HG02678 (cell line): ENCODE measurements at regions not wholly inside any gene's neighbourhood (a gene's known extent, or its start where the extent isn't known, plus 50 kb on each side); places are given as distances from the start of the nearest gene placed in this dataset.
"Not testable (repeated sequence)": the region's sequence is repeated elsewhere in the genome, so short reads cannot be mapped to it uniquely, and the experiment has no call there.

ENCODE experiments used
- ATAC-seq: cut with Tn5 transposase; IDR thresholded peaks from one replicate; pipeline ENCODE4 v1.9.1; 2021; ENCODE audit warnings: mild to moderate bottlenecking, moderate library complexity; ENCODE audit not compliant: unreplicated experiment

DNA sequence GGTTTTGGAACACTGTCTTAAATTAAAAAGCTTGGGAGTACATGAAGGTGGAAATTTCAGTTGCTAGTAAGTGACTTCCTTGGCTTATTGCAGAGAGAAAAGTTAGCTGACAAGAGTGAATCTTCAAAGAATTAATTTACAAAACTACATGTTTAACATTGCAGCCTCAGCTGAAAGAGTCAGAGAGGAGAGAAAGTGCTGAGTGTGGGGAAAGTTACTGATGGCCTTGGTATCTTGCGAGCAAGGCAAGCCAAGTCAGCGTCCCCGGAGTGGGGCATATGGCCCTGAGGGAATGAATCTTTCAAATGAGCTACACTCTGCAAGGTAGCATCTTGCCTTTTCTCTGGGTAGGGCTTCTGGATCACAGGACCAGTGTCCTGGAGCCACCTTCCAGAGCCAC is 131.3 kb downstream of the LPIN1 start:
- no peak for ATAC-seq

DNA sequence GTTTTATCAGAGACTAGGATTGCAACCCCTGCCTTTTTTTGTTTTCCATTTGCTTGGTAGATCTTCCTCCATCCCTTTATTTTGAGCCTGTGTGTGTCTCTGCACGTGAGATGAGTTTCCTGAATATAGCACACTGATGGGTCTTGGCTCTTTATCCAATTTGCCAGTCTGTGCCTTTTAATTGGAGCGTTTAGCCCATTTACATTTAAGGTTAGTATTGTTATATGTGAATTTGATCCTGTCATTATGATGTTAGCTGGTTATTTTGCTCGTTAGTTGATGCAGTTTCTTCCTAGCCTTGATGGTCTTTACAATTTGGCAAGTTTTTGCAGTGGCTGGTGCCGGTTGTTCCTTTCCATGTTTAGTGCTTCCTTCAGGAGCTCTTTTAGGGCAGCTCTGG is 138.8 kb downstream of the LPIN1 start:
- ATAC-seq, result not testable (repeated sequence)

DNA sequence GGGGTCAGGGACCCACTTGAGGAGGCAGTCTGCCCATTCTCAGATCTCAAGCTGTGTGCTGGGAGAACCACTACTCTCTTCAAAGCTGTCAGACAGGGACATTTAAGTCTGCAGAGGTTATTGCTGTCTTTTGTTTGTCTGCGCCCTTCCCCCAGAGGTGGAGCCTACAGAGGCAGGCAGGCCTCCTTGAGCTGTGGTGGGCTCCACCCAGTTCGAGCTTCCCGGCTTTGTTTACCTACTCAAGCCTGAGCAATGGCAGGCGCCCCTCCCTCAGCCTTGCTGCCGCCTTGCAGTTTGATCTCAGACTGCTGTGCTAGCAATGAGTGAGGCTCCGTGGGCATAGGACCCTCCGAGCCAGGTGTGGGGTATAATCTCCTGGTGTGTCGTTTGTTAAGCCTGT is 140.5 kb downstream of the LPIN1 start:
- not testable (repeated sequence) for ATAC-seq

DNA sequence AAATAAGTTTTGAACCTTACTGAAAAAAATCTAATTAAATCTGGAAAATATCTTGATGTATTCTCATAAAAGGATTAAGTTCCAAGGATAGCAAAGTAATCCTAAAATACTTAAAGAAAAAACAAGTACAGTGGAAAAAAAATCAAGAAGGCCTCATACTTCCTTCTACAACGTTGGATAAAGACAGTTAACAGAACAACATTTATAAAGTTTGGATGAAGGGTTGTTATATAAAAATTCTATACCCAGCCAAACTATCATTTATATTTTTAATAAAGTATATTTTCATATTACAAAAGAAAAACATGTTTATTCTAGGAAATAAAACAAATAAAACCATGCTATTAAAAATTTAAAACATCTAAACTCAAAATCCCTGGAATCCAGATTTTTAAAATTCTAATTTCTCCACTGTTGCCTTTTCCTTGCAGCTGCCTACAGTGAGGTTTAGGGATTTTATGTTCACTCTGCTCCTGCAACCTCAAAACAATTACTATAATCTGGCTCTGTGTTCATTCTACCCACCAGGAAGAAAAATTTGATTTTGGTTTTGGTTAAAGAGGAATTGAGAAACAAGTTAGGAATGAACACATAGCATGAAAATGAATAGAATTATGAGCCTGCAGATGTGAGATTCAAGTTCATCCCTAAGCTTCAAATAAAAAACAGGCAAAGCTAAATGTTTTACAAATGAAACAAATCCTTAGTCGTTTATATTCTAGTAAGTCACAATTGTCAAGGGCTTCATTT is 142.8 kb downstream of the LPIN1 start:
- no peak for ATAC-seq

DNA sequence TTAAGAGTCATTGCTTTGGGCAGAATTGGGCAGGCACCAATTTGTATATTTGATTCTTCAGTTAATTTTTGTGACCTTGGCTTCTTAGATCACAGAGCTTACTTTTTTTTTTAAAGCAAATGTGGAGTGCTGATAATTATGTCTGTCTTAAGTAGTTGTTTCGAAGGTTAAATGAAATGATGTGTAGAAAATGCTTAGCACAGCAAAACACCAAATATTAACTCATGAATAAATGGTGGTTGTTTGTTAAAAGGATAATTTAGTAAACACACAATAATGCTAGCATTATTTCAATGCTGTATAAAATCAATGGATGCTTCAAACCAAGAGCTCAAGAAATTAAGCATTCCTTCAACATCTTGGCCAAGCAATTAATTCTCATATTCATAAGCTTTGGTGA is 143.4 kb downstream of the LPIN1 start:
- no peak for ATAC-seq

DNA sequence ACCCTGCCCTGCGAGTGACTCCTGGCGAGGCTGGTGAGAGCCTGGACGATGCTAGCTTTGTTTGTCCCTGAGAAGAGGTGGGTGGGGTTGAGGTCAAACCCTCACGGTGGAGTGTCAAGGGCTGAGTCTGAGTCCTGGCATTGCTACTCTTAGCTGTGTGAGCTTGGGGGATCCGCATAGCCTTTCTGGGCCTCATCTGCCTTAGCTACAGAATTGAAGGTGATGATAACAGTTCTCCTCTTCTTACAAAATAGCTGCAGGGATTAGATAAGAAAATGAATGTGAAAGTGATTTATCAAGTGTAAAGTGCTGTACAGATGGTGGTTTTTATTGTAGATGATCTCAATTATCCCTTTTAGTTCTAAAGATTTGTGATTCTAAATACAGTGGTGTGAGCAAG is 144.6 kb downstream of the LPIN1 start:
- ATAC-seq, result no peak

DNA sequence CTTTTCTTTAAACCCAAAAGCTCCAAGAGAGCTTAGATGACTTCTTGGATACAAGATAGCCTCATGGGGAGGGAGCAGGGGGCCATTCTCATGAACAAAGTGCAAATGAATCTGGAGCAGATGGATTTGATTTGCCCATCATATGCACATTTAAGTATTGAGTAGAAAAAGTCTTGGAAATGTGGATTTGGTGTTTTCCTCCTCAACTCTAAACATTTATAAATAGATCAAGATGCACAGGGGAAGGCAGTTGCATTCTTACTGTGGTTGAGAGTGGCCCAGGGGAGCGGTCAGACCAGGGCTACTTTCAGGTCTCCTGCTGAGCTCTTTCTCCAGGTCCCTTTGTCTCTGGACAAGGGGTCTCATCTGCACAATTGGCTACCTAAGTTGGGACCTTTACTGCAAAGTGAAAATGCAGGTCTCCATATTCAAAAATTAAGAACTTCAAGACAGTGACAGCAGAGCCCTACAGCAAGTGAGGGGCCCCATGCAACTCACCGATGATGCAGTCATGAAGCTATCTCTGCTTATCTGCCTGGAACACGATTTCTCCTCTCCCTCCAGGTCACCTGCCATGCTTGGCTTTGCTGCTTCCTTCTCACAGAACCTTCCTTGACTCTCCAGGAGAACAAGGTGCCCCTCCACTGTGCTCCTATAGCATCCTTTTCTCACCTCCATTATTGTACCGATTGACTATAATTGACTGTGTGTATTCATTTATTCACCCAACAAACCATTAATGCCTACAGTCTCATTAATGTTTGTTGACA is 145.4 kb downstream of the LPIN1 start:
- ATAC-seq, result no peak

DNA sequence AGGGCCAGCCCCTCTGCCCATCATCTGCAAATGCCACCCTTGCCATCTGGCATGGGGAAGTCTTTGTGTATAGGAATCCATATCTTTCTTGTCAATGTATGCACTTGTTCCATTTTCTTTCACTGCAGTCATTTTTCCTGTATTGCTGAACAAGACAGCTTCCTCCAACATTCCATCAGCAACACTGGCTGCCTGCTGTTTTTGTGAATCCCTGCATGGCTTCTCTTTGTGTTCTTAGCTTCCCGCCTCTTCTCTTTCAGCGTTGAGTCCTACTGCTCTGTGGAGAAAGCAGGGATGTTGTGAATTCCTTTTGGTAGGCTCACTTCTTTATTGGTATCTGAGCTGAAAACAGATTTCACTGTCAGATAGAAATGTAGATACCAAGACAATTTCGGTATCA is 150.0 kb downstream of the LPIN1 start:
- no peak for ATAC-seq

DNA sequence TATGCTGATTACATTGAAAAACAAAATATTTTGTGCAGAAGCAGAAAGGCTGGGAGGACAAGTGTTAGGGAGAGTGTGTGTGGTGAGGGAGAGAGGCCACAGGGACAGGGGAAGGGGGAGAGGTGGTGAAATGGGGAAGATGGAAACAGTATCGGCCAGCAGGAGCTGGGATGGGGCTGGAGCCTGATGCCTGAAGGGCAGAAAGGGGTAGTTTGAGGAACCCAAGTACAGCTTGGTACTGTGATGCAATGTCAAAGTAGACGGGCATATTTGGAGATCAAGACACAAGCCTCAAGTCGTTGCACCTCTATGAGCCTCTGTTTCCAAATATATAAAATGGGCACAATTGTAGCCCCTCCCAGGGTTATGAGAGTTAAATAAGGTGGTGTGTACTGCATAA is 152.1 kb downstream of the LPIN1 start:
- ATAC-seq, result no peak

DNA sequence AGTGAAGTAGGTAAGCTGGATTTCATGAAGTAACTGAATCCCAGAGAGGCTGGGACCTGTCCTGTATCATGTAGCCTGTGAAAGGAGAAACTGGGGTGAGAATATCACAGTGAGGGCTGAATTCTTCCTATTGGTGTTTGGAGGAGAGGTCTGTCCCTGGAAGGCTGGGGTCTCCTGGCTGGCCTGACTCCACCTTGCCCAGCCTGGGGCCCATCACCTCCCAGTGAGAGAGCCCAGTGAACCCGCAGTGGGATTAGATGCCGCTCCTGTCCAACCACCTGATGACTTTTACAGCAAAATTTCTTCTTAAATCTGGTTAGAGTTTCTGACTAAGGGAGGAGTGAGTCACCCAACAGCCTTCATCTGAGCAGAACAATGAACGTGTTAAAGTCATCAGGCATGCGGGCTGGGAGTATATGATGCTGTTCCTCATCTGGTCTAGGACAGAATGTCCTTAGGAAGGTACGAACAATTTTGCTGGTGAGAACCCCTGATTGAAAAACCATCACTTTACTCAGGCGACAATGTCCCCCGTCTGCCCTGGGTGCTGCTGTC is 152.9 kb downstream of the LPIN1 start:
- no peak for ATAC-seq

DNA sequence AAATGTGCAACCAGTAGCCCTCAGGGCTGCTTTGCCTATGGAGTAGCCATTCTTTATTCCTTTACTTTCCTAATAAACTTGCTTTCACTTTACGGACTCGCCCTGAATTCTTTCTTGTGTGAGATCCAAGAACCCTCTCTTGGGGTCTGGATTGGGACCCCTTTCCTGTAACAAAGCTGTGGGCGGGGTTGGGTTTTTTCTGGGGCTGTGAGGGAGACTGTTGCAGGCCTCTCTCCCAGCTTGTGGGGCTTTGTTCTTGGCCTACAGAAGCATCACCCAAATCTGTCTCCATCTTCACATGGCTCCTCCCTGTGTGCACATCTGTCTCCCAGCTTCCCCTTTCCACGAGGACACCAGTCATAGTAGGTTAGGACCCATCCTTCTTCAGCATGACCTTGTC is 154.5 kb downstream of the LPIN1 start:
- not testable (repeated sequence) for ATAC-seq

DNA sequence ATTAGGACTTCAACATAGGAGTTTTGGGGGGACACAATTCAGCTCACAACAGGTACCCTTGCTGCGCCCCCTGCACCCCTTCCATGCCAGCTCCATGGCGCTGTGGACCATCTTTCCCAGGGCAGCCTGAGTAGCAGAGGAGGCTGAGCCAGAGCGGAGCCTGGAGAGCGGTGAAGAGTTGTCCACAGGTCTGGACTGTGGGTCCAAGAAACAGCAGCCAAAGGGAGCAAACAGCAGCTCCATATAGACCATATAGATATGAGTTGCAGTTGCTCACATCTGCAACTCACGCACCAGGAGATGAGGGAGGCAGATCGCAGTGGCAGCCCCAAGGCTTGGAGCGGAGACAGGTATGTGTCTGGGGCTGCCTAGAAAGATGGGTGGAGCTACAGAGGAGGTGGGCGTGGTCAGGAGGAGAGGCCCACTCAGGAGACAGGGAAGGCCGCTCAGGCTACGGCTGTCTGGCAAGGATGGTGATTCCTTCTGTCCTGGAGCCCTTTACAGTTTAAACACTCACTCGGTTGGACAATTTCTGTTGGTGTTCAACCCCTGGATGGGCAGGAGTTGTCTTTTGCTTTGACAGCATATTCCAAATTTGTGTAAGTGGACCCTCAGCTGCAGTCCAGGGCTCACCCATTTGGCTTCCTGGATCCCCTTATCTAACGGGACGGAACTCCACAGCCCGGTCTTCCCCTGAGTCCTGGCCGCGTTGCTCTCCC is 155.1 kb downstream of the LPIN1 start:
- ATAC-seq, result no peak

DNA sequence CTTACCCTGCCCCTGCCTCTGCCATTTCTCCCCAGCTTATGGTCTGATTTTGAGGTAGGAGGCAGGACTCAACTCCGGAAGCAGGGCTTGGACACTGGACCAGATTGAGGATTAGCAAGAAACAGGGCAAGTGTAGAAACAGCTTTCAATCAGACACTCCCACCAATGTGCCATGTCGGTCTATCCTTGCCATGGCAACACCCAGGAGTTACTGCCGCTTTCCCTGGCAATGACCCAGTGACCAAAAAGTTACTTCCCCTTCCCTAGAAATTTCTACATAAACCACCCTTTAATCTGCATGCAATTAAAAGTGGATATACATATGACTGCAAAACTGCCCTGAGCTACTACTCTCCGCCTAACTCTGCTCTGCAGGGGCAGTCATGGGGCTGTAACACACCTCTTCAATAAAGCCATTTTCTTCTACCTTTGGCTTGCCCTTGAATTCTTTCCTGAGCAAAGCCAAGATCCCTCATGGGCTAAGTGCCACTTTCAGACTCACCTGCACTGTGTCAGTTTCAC is 156.7 kb downstream of the LPIN1 start:
- no peak for ATAC-seq

DNA sequence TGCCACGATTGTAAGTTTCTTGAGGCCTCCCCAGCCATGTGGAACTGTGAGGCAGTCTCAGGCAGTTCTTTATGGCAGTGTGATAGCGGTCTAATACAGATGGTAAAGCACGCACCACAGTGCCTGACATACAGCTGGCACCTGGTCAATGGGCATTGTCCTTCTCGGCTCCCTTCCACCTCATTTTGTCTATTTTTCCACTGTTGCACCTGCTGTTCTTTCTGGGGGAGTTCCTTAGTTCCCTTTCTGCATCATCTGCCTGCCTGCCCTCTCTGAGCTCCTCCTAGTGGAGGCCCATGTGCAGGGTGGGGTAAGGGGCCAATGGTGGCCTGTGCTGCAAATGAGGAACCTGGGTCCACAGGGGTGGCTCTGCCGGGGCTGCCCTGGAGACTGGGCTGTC is 157.6 kb downstream of the LPIN1 start:
- ATAC-seq, result no peak

DNA sequence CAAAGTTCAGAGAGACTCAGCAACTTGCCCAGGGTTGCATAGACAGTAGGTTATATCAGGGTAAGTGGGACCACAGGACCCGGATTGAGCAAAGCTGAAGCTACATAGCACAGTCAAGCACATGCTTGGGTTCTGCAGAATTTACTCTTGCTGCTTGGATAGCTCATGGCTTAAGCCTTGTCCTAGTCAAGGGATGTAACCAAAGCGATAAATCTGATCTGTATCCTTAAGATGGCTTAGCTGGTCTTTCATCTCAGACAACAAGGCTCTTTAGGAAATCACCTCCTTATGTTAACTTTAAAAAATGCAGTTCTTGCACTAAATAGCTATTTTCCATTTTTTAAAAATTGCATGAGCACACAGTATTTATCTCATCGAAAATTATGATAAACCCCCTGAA is 158.5 kb downstream of the LPIN1 start:
- ATAC-seq, result no peak

DNA sequence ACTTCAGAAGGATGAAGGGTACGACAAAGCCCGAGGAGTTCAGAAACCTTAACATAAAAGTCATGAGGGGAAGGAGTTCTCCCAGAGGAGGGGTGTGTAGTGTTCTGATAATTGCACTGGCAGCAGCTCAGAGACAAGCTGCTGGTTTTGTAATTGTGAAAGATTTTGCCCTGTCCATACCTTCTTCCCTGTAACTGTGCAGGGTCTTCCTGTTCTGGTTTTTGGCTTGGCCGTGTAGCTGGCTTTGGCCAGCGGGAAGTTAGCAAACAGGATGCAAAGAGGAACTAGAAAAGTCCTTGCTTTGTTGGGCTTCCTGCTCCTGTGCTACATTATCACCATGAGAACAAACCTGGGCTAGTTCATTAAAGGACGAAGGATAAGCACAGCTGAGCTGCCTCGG is 160.8 kb downstream of the LPIN1 start:
- ATAC-seq, result no peak

DNA sequence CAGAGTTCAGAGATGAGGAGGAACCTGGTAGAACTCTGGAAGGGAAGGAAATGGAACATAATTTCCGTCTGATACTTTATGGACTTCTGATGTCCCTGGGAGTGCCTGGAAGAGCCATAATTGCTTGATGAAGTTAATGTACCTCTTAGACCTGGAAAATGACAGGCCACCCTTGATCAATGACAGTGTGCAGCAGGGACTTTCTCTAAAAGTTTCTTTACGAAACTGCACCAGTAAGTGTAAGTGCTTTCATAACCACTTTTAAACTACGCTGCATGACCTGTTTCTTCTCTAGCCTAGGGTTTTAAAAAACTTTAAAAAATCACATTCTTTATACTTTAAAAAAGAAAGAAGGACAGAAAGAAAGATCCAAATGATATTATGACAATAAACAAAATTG is 164.5 kb downstream of the LPIN1 start:
- ATAC-seq, result no peak

DNA sequence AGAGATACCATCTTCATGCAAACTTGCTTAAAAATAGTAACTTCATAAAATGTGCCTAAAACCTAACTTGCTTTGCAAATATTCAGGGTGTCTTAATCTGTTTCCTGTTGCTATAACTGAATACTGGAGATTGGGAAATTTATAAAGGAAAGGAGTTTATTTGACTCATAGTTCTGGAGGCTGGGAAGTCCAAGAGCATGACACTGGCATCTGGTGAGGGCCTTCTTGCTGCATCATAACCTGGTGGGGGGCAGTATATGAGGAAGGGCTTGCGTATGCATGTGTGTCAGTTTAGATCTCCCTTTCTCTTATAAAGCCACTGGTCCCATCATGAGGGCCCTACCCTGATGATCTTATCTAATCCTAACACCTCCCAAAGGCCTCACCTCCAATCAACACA is 166.5 kb downstream of the LPIN1 start:
- ATAC-seq, result no peak

DNA sequence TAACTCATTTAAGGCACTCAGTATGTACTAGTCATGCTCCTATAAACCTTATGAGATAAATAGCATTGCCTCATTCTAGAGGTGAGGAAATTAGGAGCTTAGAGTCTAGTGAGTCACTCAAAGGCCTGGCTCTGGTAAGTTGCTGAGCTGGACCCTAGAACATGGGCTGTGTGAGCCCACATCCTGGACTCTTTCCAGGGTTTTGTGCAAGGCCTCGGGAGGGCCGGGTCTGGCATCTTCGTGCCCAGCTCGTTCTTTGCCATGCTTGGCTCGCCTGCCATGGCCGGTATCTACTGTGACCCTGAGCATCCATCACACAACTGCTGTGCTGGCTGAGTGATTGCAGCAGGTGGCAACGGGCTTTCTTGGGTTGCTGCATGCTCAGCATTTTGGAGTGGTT is 168.0 kb downstream of the LPIN1 start:
- no peak for ATAC-seq

DNA sequence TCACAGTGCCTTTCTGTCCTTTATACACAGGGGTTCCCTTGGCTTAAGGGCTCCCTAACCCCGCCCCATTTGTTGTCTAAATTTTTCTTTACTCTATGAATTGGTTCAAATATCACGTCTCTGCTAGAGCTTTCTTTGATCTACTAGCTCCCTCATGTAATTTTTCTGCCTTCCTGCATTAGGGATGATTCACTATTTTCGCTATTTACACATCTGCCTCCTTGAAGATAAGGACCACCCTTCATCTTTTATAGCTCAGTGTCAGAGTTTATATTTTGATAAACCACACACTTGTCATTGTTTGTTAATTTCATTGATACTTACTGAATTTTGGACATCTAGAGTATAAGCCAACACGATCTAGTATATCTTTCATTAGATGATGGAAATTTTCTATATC is 169.2 kb downstream of the LPIN1 start:
- ATAC-seq, result no peak

DNA sequence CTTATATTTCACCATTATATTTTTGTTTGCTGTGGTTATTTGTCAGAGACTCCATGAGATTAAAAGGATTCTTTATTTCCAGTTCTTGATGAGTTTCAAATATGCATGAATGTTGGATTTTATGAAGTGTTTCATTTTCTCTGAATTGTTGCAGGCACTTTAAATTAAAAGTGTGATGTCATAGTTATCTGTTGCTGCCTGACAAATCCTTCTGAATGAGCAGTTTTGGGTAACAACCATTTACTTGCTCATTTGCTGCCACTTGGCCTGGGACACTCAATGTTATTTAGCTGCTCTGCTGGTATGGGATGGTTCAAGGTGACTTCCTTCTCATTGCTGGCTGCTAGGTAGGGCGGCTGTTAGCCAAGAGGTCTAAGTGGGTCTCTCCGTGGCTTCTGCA is 173.5 kb downstream of the LPIN1 start:
- no peak for ATAC-seq
